HepG2 (cell line): ENCODE measurements at regions not wholly inside any gene's neighbourhood (a gene's known extent, or its start where the extent isn't known, plus 50 kb on each side); places are given as distances from the start of the nearest gene placed in this dataset.

ENCODE experiments used
- FUBP1 ChIP-seq: sonication (generic); formaldehyde crosslinking; IDR thresholded peaks from 2 replicates; pipeline ENCODE4 v1.5.1; 2020; ENCODE audit warnings: missing genetic modification reagents, mild to moderate bottlenecking, borderline replicate concordance
- HDAC1 ChIP-seq: sonication (generic); formaldehyde crosslinking; IDR thresholded peaks from 2 replicates; pipeline ENCODE4 v1.5.1; 2020; ENCODE audit warnings: mild to moderate bottlenecking, missing genetic modification reagents
- NR3C1 ChIP-seq: sonication (generic); formaldehyde crosslinking; IDR thresholded peaks from 2 replicates; pipeline ENCODE4 v1.4.0; 2020; ENCODE audit warnings: missing genetic modification reagents
- RFX1 ChIP-seq: fragments of 450-650 bp; IDR thresholded peaks from 2 replicates; pipeline ENCODE4 v1.6.1; 2017
- SCMH1 ChIP-seq: sonication (generic); formaldehyde crosslinking; IDR thresholded peaks from 2 replicates; pipeline ENCODE4 v1.9.0; 2021; ENCODE audit warnings: missing genetic modification reagents, mild to moderate bottlenecking, borderline replicate concordance
- SIN3A ChIP-seq: IDR thresholded peaks from 2 replicates; pipeline ENCODE4 v1.6.1; 2011; ENCODE audit warnings: low read depth, mild to moderate bottlenecking, control low read depth, low read length, borderline replicate concordance
- SRY ChIP-seq: sonication (generic); formaldehyde crosslinking; IDR thresholded peaks from 2 replicates; pipeline ENCODE4 v1.8.0; 2022; ENCODE audit warnings: mild to moderate bottlenecking, missing genetic modification reagents
- TFAP4 ChIP-seq: sonication (generic); IDR thresholded peaks from 2 replicates; pipeline ENCODE4 v1.6.1; 2016; ENCODE audit warnings: low read depth, borderline replicate concordance
- XRCC5 ChIP-seq: fragments of 200-400 bp; formaldehyde crosslinking; optimal IDR thresholded peaks from 2 replicates; pipeline ENCODE3; 2017; ENCODE audit warnings: mild to moderate bottlenecking, low read length
- YY1 ChIP-seq: IDR thresholded peaks from 2 replicates; pipeline ENCODE4 v1.6.1; 2011; ENCODE audit warnings: low read length, low read depth, moderate library complexity, mild to moderate bottlenecking; ENCODE audit not compliant: insufficient read depth, insufficient replicate concordance
- ZFP41 ChIP-seq: sonication (generic); formaldehyde crosslinking; IDR thresholded peaks from 2 replicates; pipeline ENCODE4 v1.4.0; 2020; ENCODE audit warnings: mild to moderate bottlenecking, missing genetic modification reagents, borderline replicate concordance
- ZNF550 ChIP-seq: sonication (generic); formaldehyde crosslinking; IDR thresholded peaks from 2 replicates; pipeline ENCODE4 v1.4.0; 2020; ENCODE audit warnings: mild to moderate bottlenecking, missing genetic modification reagents, borderline replicate concordance
- ZNF614 ChIP-seq: IDR thresholded peaks from 2 replicates; pipeline ENCODE4 v1.6.1; 2018; ENCODE audit warnings: missing biosample characterization, missing genetic modification reagents, inconsistent platforms, borderline replicate concordance
- ZNF639 ChIP-seq: conservative IDR thresholded peaks from 2 replicates; pipeline ENCODE4 v1.6.1; 2018; ENCODE audit warnings: missing genetic modification reagents
- ZNF674 ChIP-seq: sonication (generic); formaldehyde crosslinking; IDR thresholded peaks from 2 replicates; pipeline ENCODE4 v1.5.0; 2020; ENCODE audit warnings: low read depth, mild to moderate bottlenecking, missing genetic modification reagents
- ZNF770 ChIP-seq: sonication (generic); formaldehyde crosslinking; IDR thresholded peaks from 2 replicates; pipeline ENCODE4 v1.5.0; 2020; ENCODE audit warnings: mild to moderate bottlenecking, missing genetic modification reagents
- ZUFSP ChIP-seq: sonication (generic); formaldehyde crosslinking; IDR thresholded peaks from 2 replicates; pipeline ENCODE4 v1.9.0; 2021; ENCODE audit warnings: missing genetic modification reagents, mild to moderate bottlenecking, borderline replicate concordance

- TF ChIP-seq ZNF770 (CRISPR knock-in tag) (peak; percentile 95), ZNF674 (CRISPR knock-in tag) (no peak), ZUFSP (no peak), ZNF614 (CRISPR knock-in tag) (peak; percentile 76), SRY (CRISPR knock-in tag) (no peak), ZNF639 (CRISPR knock-in tag) (no peak), XRCC5 (no peak), YY1 (no peak), NR3C1 (CRISPR knock-in tag) (no peak), HDAC1 (CRISPR knock-in tag) (peak; percentile 84), RFX1 (no peak), TFAP4 (no peak), ZFP41 (CRISPR knock-in tag) (no peak), SCMH1 (CRISPR knock-in tag) (no peak), SIN3A (no peak), ZNF550 (CRISPR knock-in tag) (no peak), FUBP1 (CRISPR knock-in tag) (no peak)
These were observed 173.4 kb upstream of the NRP1 start (continued) for GRCh38 chr10:33507662-33508425.
